Gastrocnemius medialis (tissue), 4 donors: ENCODE measurements at regions not wholly inside any gene's neighbourhood (a gene's known extent, or its start where the extent isn't known, plus 50 kb on each side); places are given as distances from the start of the nearest gene placed in this dataset.

Experiments
- CTCF ChIP-seq, 5 experiments: fragments of 450-650 bp in 3 of 5; fragments of 200-600 bp in 2 of 5; sonication (generic) in 2 of 5; IDR thresholded peaks in 4 of 5; conservative IDR thresholded peaks in 1 of 5; 1 replicate in 4 of 5; 2 replicates in 1 of 5; pipeline ENCODE4 v1.5.1; 2016 to 2019; ENCODE audit warnings: antibody characterized with exemption in 5 of 5, mild to moderate bottlenecking in 3 of 5, moderate library complexity in 3 of 5
- POLR2A ChIP-seq, 2 donors: fragments of 450-650 bp; IDR thresholded peaks; one replicate each; pipeline ENCODE4 v1.6.1; 2017; ENCODE audit warnings: antibody characterized with exemption in 2 of 2, mild to moderate bottlenecking in 2 of 2, moderate library complexity in 2 of 2

- TF ChIP-seq CTCF (IDR thresholded peaks at IDR 0.05 in 4 of 5, conservative IDR thresholded peaks at IDR 0.05 in 1 of 5), result no peak
- TF ChIP-seq POLR2A (IDR thresholded peaks at IDR 0.05), result no peak
These were observed 351.0 kb downstream of the SIPA1L2 start for GRCh38 chr1:232278925-232279324.
